PFSK-1 (cell line): ENCODE measurements at regions not wholly inside any gene's neighbourhood (a gene's known extent, or its start where the extent isn't known, plus 50 kb on each side); places are given as distances from the start of the nearest gene placed in this dataset.

ENCODE experiments used
- FOXP2 ChIP-seq: optimal IDR thresholded peaks from 2 replicates; pipeline ENCODE3; 2011; ENCODE audit warnings: borderline replicate concordance, control low read depth, inconsistent platforms; ENCODE audit not compliant: insufficient read depth; ENCODE audit errors: extremely low read length, extremely low read depth
- POLR2AphosphoS5 ChIP-seq: IDR thresholded peaks from 2 replicates; pipeline ENCODE4 v1.6.1; 2012; ENCODE audit warnings: low read depth, mild to moderate bottlenecking, control low read depth, low read length, moderate library complexity
- REST ChIP-seq, 2 experiments: IDR thresholded peaks; 2 replicates each; pipeline versions ENCODE4 v1.6.1 to v1.8.0; 2011 to 2012; ENCODE audit warnings: low read depth in 2 of 2, low read length in 2 of 2, control low read depth in 1 of 2, inconsistent platforms in 1 of 2, mild to moderate bottlenecking in 1 of 2, moderate library complexity in 1 of 2; ENCODE audit not compliant: insufficient read depth in 1 of 2
- SIN3A ChIP-seq: IDR thresholded peaks from 2 replicates; pipeline ENCODE4 v1.6.1; 2012; ENCODE audit warnings: mild to moderate bottlenecking, low read length, moderate library complexity, borderline replicate concordance; ENCODE audit not compliant: insufficient read depth
- TAF1 ChIP-seq: IDR thresholded peaks from 2 replicates; pipeline ENCODE4 v1.6.1; 2012; ENCODE audit warnings: low read length, control low read depth, borderline replicate concordance; ENCODE audit not compliant: insufficient read depth

DNA sequence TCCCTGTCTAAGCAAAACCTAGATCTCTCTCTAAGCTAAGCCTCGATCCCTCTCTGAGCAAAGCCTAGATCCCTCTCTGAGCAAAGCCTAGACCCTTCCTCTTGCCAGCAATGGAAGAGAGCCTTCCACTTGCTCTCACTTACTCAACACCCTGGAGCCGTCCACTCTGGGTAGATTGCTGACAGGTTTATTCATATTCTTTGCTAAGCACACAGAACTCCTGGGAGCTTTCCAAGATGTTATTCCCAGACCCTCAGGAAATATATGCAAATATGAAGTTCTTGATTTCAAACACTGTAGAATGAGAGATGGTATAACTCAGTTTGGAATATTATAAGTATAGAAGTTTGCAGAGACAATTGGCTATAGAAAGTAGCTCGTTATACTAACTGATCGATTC, 503.8 kb upstream of the CELF2 start:
- TF ChIP-seq FOXP2 (no peak), TAF1 (no peak), REST (IDR thresholded peaks at IDR 0.05; ENCODE audit: insufficient read depth in 1 of 2, low read depth in 2 of 2, low read length in 2 of 2) (no peak), SIN3A (no peak), POLR2AphosphoS5 (no peak)

DNA sequence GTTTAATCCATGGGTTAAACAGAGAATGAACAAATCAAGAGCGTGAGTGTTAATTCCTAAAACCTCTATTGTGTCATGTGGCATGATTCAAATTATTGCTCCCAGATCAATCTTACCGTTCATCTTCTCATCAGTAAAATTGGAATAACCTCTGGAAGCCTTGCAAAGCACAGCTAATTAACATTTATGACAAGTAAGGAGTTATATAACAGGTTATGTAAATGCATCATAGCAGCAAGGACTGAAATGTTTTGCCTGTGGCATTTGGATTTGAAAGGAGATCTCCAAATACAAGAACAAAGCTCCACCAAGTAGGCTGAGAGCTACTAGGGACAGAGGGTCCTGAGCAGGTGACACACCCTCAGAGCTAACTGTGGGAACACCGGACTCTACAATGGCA, 502.9 kb upstream of the CELF2 start:
- TF ChIP-seq FOXP2 (no peak), SIN3A (no peak), REST (IDR thresholded peaks at IDR 0.05; ENCODE audit: insufficient read depth in 1 of 2, low read depth in 2 of 2, low read length in 2 of 2) (no peak), POLR2AphosphoS5 (no peak), TAF1 (no peak)

DNA sequence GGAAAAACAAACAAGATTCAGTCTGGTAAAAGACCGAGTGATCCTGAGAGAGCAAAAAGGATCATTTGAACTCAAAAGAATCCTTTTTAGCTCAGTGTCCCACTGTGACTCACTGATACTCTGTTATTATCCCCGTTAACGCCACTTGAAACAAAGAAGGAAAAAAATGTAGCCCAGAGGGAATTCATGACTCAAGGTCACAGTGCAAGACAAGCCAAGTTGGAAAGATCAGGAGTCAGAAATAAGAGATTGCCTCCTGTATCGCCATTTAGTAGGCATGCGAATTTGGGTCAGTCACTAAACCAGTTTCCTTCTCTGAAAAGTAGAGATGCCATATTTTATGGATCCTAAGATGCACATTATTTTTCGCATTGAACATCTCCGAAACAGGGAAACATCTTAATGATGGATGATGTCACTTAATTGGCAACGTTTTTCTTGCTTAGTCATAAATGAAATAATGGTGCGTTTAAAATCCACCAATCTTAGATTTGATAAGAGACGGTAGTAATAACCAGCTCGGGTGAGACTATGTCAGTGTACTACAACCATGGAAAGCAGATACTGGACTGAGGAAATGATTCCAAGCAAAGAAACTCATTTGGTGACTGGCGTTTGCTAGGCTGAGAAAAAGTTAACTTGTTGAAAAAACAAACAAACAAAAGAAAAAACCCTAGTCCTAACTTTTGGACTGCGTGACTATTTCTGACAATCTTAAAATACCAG, 502.0 kb upstream of the CELF2 start:
- TF ChIP-seq FOXP2 = no peak
- no peak for TF ChIP-seq REST (IDR thresholded peaks at IDR 0.05; ENCODE audit: insufficient read depth in 1 of 2, low read depth in 2 of 2, low read length in 2 of 2)
- no peak for TF ChIP-seq TAF1
- no peak for TF ChIP-seq SIN3A
- no peak for TF ChIP-seq POLR2AphosphoS5

GRCh38 chr10:10516346-10517130, 501.1 kb upstream of the CELF2 start:
- TF ChIP-seq FOXP2 (no peak), REST (IDR thresholded peaks at IDR 0.05; ENCODE audit: insufficient read depth in 1 of 2, low read depth in 2 of 2, low read length in 2 of 2) (no peak), TAF1 (no peak), SIN3A (no peak), POLR2AphosphoS5 (no peak)

DNA sequence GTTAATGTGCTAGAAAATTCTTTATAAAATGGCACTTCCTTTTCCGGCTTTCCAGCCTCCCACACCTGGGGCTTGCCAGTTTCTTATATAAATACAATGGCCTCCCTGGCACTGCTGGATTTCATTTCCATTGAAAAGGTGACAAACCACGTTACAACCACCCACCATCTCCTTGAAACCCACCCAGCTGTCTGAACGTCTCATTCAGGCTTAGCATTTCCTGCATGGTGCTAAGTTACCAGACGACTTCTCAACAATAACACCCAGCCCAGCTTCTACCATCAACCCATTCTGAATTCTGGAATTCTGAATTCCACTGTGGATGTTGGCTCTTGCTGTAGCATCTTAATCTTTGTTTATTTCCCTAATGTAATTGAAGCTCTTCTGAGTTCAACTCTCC, 499.8 kb upstream of the CELF2 start:
- TF ChIP-seq TAF1 (no peak), SIN3A (no peak), FOXP2 (no peak), REST (IDR thresholded peaks at IDR 0.05; ENCODE audit: insufficient read depth in 1 of 2, low read depth in 2 of 2, low read length in 2 of 2) (no peak), POLR2AphosphoS5 (no peak)
